NT2/D1 (cell line): ENCODE measurements at regions not wholly inside any gene's neighbourhood (a gene's known extent, or its start where the extent isn't known, plus 50 kb on each side); places are given as distances from the start of the nearest gene placed in this dataset.

Source experiments
- SUZ12 ChIP-seq: IDR thresholded peaks from 2 replicates; pipeline ENCODE4 v1.6.1; 2011; ENCODE audit not compliant: insufficient read length, insufficient read depth; ENCODE audit errors: extremely low read depth
- YY1 ChIP-seq: IDR thresholded peaks from 2 replicates; pipeline ENCODE4 v1.6.1; 2011; ENCODE audit not compliant: insufficient read length, insufficient read depth
- ZNF274 ChIP-seq: IDR thresholded peaks from 2 replicates; pipeline ENCODE4 v1.6.1; 2011; ENCODE audit warnings: mild to moderate bottlenecking, low read depth, low read length

DNA sequence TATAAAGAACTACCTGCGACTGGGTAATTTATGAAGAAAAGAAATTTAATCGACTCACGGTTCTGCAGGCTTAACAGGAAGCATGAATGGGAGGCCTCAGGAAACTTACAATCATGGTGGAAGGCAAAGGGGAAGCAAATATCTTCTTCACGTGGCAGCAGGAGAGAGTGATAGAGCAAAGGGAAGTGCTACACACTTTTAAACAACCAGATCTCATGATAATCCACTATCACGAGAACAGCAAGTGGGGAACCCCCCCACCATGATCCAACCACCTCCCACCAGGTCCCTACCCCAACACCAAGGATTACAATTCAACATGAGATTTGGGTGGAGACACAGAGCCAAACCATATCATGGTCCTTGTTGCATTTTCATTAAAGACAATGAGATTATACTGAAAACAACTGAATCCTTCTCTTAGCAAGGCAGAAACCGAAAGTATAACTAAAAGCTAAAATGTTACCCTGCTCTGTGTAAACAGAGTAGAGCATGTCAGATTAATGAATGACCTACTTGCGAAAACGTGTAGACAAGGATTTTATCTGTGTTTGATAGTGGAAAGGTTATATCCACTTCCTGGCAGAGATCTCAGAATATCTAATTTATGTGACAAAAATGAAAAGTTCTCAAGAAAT, 60.1 kb upstream of the RBBP8 start:
- TF ChIP-seq YY1 = no peak
- TF ChIP-seq ZNF274 = no peak
- TF ChIP-seq SUZ12 = no peak
